Neural progenitor cell (in vitro differentiated cells): ENCODE measurements at regions not wholly inside any gene's neighbourhood (a gene's known extent, or its start where the extent isn't known, plus 50 kb on each side); places are given as distances from the start of the nearest gene placed in this dataset.

Experiments used
- DNase-seq: peaks from one replicate; pipeline ENCODE4 v3.0.0-alpha.2; 2016; ENCODE audit warnings: low spot score
- H2AFZ ChIP-seq: fragments of 200-600 bp; sonication (generic); replicated peaks from 2 replicates; pipeline ENCODE4 v1.6.1; 2016; ENCODE audit warnings: antibody characterized with exemption
- H3F3A ChIP-seq: fragments of 200-600 bp; sonication (generic); 2 replicates; pipeline ENCODE4 v1.6.1; 2016; ENCODE audit warnings: antibody characterized with exemption, low read depth
- H3K27ac ChIP-seq: fragments of 200-600 bp; sonication (generic); 2 replicates; pipeline ENCODE4 v1.5.1; 2016; ENCODE audit warnings: mild to moderate bottlenecking
- H3K27me3 ChIP-seq: fragments of 200-600 bp; sonication (generic); 2 replicates; pipeline ENCODE4 v1.6.1; 2016; ENCODE audit warnings: mild to moderate bottlenecking, moderate library complexity
- H3K36me3 ChIP-seq: fragments of 200-600 bp; sonication (generic); 2 replicates; pipeline ENCODE4 v1.5.1; 2016
- H3K4me1 ChIP-seq: fragments of 200-600 bp; sonication (generic); 2 replicates; pipeline ENCODE4 v1.6.1; 2016; ENCODE audit warnings: mixed run types
- H3K4me2 ChIP-seq: fragments of 200-600 bp; sonication (generic); 2 replicates; pipeline ENCODE4 v1.6.1; 2016
- H3K4me3 ChIP-seq: fragments of 200-600 bp; sonication (generic); 2 replicates; pipeline ENCODE4 v1.5.1; 2016
- H3K79me2 ChIP-seq: fragments of 200-600 bp; sonication (generic); 2 replicates; pipeline ENCODE4 v1.6.1; 2016; ENCODE audit warnings: low read depth
- H3K9ac ChIP-seq: fragments of 200-600 bp; sonication (generic); 2 replicates; pipeline ENCODE4 v1.6.1; 2016
- H3K9me3 ChIP-seq: fragments of 200-600 bp; sonication (generic); 2 replicates; pipeline ENCODE4 v1.5.1; 2016; ENCODE audit warnings: low read depth
- H4K20me1 ChIP-seq: fragments of 200-600 bp; sonication (generic); 2 replicates; pipeline ENCODE4 v1.6.1; 2016; ENCODE audit warnings: low read depth
- H3K27ac Mint-ChIP-seq: 3 replicates; pipeline ENCODE4 v1.8.0; 2021; ENCODE audit warnings: mixed read lengths
- H3K27me3 Mint-ChIP-seq: 2 replicates; pipeline ENCODE4 v1.8.0; 2022; ENCODE audit warnings: low read depth, mild to moderate bottlenecking, inconsistent platforms, moderate library complexity, mixed read lengths; ENCODE audit not compliant: insufficient read depth
- H3K36me3 Mint-ChIP-seq: 3 replicates; pipeline ENCODE4 v1.8.0; 2021; ENCODE audit warnings: mixed read lengths
- H3K4me1 Mint-ChIP-seq: 3 replicates; pipeline ENCODE4 v1.8.0; 2021; ENCODE audit warnings: mixed read lengths
- H3K4me3 Mint-ChIP-seq: 3 replicates; pipeline ENCODE4 v1.8.0; 2021; ENCODE audit warnings: mild to moderate bottlenecking, moderate library complexity, mixed read lengths
- H3K9me3 Mint-ChIP-seq: 3 replicates; pipeline ENCODE4 v1.8.0; 2020; ENCODE audit warnings: mixed read lengths
- CTCF ChIP-seq: fragments of 200-600 bp; sonication (generic); IDR thresholded peaks from 2 replicates; pipeline ENCODE4 v1.5.1; 2017; ENCODE audit warnings: antibody characterized with exemption, mild to moderate bottlenecking
- EZH2 ChIP-seq: fragments of 200-600 bp; sonication (generic); IDR thresholded peaks from 2 replicates; pipeline ENCODE4 v1.6.1; 2017; ENCODE audit warnings: antibody characterized with exemption, mild to moderate bottlenecking, moderate library complexity
- EZH2phosphoT487 ChIP-seq: fragments of 200-600 bp; sonication (generic); IDR thresholded peaks from 2 replicates; pipeline ENCODE4 v1.6.1; 2017; ENCODE audit warnings: antibody characterized with exemption

DNA sequence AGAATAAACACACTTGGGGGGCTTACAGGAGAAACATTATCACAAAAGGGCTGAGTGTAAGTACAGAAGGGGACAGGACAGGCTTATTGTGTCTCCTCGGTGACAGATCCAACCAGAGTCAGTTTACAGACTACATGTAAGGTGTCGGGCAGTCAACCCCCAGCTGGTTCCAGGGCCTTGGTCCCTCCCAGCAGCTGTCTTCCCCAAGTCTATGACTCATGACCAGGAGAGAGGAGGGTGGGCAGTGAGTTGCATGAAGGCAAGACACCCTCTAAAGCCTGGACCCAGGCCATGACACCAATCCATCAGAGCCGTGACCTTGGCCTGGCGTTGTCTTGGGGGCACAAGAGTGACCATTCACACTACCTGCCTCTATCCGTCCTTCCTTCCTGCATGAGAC is 276.2 kb upstream of the CCL2 start:
- no peaks in the 10 kb centered on the region for H3K9me3 Mint-ChIP-seq
- H3K4me3 Mint-ChIP-seq, result no peak overlapping the region
- Histone ChIP-seq H3K27me3 (no peaks in the 10 kb centered on the region), H3K9ac (no peak overlapping the region), H3K36me3 (no peaks in the 10 kb centered on the region), H3K4me2 (no peak overlapping the region), H3K9me3 (no peaks in the 10 kb centered on the region), H2AFZ (no peak overlapping the region), H3K79me2 (no peaks in the 10 kb centered on the region), H3K4me1 (no peaks in the 10 kb centered on the region), H3K27ac (no peak overlapping the region), H3F3A (no peaks in the 10 kb centered on the region), H3K4me3 (no peak overlapping the region), H4K20me1 (no peaks in the 10 kb centered on the region)
- H3K27me3 Mint-ChIP-seq, result peaks cover 4% of the 10 kb centered on the region
- peaks cover 11% of the 10 kb centered on the region for H3K4me1 Mint-ChIP-seq
- TF ChIP-seq EZH2 (no peak), CTCF (no peak), EZH2phosphoT487 (no peak)
- no peak for DNase-seq
- H3K36me3 Mint-ChIP-seq, result no peaks in the 10 kb centered on the region
- H3K27ac Mint-ChIP-seq, result no peak overlapping the region

GRCh38 chr17:33980193-33980592 is 274.9 kb upstream of the CCL2 start:
- no peaks in the 10 kb centered on the region for H3K9me3 Mint-ChIP-seq
- DNase-seq, result no peak
- Histone ChIP-seq H3K27me3 (no peaks in the 10 kb centered on the region), H2AFZ (no peak overlapping the region), H3K4me3 (no peak overlapping the region), H3K79me2 (no peaks in the 10 kb centered on the region), H3K9me3 (no peaks in the 10 kb centered on the region), H3K4me2 (no peak overlapping the region), H4K20me1 (no peaks in the 10 kb centered on the region), H3K4me1 (no peaks in the 10 kb centered on the region), H3K36me3 (no peaks in the 10 kb centered on the region), H3K9ac (no peak overlapping the region), H3F3A (no peaks in the 10 kb centered on the region), H3K27ac (no peak overlapping the region)
- no peak overlapping the region for H3K27ac Mint-ChIP-seq
- H3K4me3 Mint-ChIP-seq, result no peak overlapping the region
- H3K36me3 Mint-ChIP-seq, result no peaks in the 10 kb centered on the region
- H3K4me1 Mint-ChIP-seq, result peaks cover 11% of the 10 kb centered on the region
- peaks cover 3% of the 10 kb centered on the region for H3K27me3 Mint-ChIP-seq
- no peak for TF ChIP-seq EZH2phosphoT487
- no peak for TF ChIP-seq CTCF
- no peak for TF ChIP-seq EZH2

DNA sequence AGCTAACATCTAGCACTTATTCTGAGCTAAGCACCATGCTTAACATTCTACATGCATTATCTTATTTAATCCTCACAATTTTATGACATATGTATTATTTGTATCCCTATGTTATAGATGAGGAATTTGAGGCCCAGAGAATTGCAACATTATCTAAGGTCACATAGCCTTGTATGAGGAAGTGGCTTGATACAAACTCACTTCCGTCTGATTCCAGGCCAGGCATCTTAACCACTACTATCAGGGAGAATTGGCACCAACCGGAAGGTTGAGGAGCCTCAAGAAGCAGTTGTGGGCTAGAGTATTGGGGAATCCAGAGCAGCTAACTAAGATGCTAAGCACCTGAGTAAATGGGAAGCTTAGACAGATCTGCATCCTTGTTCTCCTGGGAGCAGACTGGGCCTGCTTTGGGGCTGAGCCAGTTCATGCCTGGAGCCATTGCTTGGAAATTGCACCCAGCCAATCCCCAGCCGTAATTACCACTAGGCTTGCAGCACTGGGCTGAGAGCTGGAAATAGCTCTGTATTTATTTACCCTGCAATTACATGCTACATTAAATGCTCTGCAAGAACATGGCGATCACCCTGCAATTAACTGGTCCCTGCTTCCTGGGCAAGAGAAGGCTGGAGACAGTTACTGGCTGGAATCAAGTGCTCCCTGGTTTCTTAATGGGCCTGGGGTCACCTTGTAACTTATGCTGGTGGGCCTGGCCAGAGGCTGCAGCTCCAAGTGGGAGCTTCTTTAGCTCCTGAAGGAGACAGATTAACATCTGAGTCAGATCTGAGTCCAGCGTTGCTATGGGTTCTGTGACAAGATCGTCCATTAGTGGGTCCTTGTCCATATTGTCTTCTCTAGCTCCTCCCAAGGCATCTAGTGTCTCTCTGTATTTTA is 273.1 kb upstream of the CCL2 start:
- Histone ChIP-seq H3K79me2 (no peaks in the 10 kb centered on the region), H2AFZ (no peak overlapping the region), H3F3A (no peaks in the 10 kb centered on the region), H3K27me3 (no peaks in the 10 kb centered on the region), H3K4me1 (no peaks in the 10 kb centered on the region), H3K27ac (no peak overlapping the region), H3K4me2 (no peak overlapping the region), H3K9me3 (no peaks in the 10 kb centered on the region), H3K4me3 (no peak overlapping the region), H4K20me1 (no peaks in the 10 kb centered on the region), H3K36me3 (no peaks in the 10 kb centered on the region), H3K9ac (no peak overlapping the region)
- H3K27me3 Mint-ChIP-seq, result peaks cover 5% of the 10 kb centered on the region
- no peaks in the 10 kb centered on the region for H3K9me3 Mint-ChIP-seq
- peaks cover 3% of the 10 kb centered on the region for H3K4me1 Mint-ChIP-seq
- no peak overlapping the region for H3K4me3 Mint-ChIP-seq
- H3K36me3 Mint-ChIP-seq, result no peaks in the 10 kb centered on the region
- H3K27ac Mint-ChIP-seq, result no peak overlapping the region
- no peak for TF ChIP-seq EZH2
- no peak for TF ChIP-seq CTCF
- no peak for TF ChIP-seq EZH2phosphoT487
- DNase-seq, result no peak
